ENCODE measurements at regions not wholly inside any gene's neighbourhood (a gene's known extent, or its start where the extent isn't known, plus 50 kb on each side); places are given as distances from the start of the nearest gene placed in this dataset.

GRCh38 chr2:186263673-186264250 lies 222.3 kb upstream of the ZC3H15 start:
- Histone ChIP-seq H3K4me1 (no peaks in the 10 kb centered on the region), H3K27ac (replicated peaks) (no peak overlapping the region), H3K9me3 (replicated peaks) (peaks cover 29% of the 10 kb centered on the region), H3K4me3 (no peak overlapping the region), H3K27me3 (ENCODE audit: low read depth) (no peaks in the 10 kb centered on the region), H3K36me3 (peaks cover 5% of the 10 kb centered on the region)
- no peak for DNase-seq
- intact Hi-C loops (cut with micrococcal nuclease) = no loop called here
- no peak for TF ChIP-seq CTCF (IDR thresholded peaks at IDR 0.05; ENCODE audit: borderline replicate concordance)

- Histone ChIP-seq H3K36me3 (peaks cover 5% of the 10 kb centered on the region), H3K4me1 (no peaks in the 10 kb centered on the region), H3K27ac (replicated peaks) (no peak overlapping the region), H3K27me3 (ENCODE audit: low read depth) (no peaks in the 10 kb centered on the region), H3K9me3 (replicated peaks) (peaks cover 31% of the 10 kb centered on the region), H3K4me3 (no peak overlapping the region)
- intact Hi-C loops (cut with micrococcal nuclease) = no loop called here
- no peak for DNase-seq
- TF ChIP-seq CTCF (IDR thresholded peaks at IDR 0.05; ENCODE audit: borderline replicate concordance) = no peak
Observed at GRCh38 chr2:186269536-186269935, 216.5 kb upstream of the ZC3H15 start.

DNA sequence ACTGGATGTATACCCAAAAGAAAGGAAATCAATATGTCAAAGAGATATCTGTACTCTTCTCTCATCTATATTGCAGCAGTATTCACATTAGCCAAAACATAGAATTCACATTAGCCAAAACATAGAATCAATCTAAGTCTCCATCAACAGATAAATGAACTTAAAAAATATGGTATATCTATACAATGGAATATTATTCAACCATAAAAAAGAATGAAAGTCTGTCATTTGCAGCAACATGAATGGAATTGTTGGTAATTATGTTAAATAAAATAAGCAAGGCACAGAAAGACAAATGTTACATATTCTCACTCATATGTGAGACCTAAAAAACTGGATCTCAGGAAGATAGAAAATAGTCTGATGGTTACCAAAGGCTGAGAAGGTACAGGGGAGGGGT lies 212.1 kb upstream of the ZC3H15 start:
- Histone ChIP-seq H3K9me3 (replicated peaks) (peaks cover 11% of the 10 kb centered on the region), H3K36me3 (no peaks in the 10 kb centered on the region), H3K4me1 (no peaks in the 10 kb centered on the region), H3K4me3 (no peak overlapping the region), H3K27ac (replicated peaks) (no peak overlapping the region), H3K27me3 (ENCODE audit: low read depth) (no peaks in the 10 kb centered on the region)
- intact Hi-C loops (cut with micrococcal nuclease) = no loop called here
- no peak for TF ChIP-seq CTCF (IDR thresholded peaks at IDR 0.05; ENCODE audit: borderline replicate concordance)
- no peak for DNase-seq

DNA sequence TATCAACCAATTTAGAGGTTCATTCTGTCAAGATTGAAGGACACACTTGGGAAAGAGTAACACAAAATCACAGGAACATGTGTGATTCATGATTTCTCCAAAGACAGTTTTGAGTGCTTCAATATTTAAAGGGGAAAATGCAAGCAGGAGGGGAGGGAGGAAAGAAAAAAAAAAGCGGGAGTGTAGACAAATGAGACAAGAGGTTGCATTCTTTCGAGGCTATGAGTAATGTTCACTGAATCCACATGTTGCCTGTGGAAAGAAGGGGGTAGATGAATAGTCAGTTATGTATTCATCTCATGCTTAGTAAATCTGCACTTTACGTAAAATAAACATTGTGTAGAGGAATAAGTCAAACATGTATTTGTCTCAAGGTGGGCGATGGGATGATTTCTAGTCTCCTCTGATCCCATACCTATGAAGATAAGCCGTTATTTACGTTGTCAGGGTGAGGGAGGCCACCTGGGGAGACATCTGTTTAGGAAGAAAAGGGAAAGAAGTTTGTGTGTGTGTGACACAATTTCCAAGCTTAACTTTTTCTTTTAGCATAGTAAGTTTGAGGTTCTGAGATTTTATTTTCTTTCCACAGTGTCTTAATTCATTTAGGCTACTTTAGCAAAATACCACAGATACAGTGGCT lies 211.0 kb upstream of the ZC3H15 start:
- no peaks in the 10 kb centered on the region for H3K36me3 ChIP-seq
- no peaks in the 10 kb centered on the region for H3K4me1 ChIP-seq
- H3K9me3 ChIP-seq (replicated peaks) = peaks cover 17% of the 10 kb centered on the region
- DNase-seq = no peak
- H3K27ac ChIP-seq (replicated peaks) = no peak overlapping the region
- no peaks in the 10 kb centered on the region for H3K27me3 ChIP-seq (ENCODE audit: low read depth)
- no peak overlapping the region for H3K4me3 ChIP-seq
- no peak for TF ChIP-seq CTCF (IDR thresholded peaks at IDR 0.05; ENCODE audit: borderline replicate concordance)
- intact Hi-C loops (cut with micrococcal nuclease) = no loop called here

- Histone ChIP-seq H3K4me1 (no peaks in the 10 kb centered on the region), H3K27me3 (ENCODE audit: low read depth) (no peaks in the 10 kb centered on the region), H3K36me3 (no peaks in the 10 kb centered on the region), H3K27ac (replicated peaks) (no peak overlapping the region), H3K9me3 (replicated peaks) (peaks cover 24% of the 10 kb centered on the region), H3K4me3 (no peak overlapping the region)
- no peak for TF ChIP-seq CTCF (IDR thresholded peaks at IDR 0.05; ENCODE audit: borderline replicate concordance)
- intact Hi-C loops (cut with micrococcal nuclease) = no loop called here
- DNase-seq = no peak
Observed at GRCh38 chr2:186276909-186277308, 209.2 kb upstream of the ZC3H15 start.
